HG03196 (cell line): ENCODE measurements at regions not wholly inside any gene's neighbourhood (a gene's known extent, or its start where the extent isn't known, plus 50 kb on each side); places are given as distances from the start of the nearest gene placed in this dataset.

ENCODE experiments used
- ATAC-seq: cut with Tn5 transposase; IDR thresholded peaks from one replicate; pipeline ENCODE4 v1.9.1; 2021; ENCODE audit not compliant: unreplicated experiment

GRCh38 chr2:128755695-128756364 is 437.2 kb upstream of the HS6ST1 start:
- ATAC-seq, result no peak

DNA sequence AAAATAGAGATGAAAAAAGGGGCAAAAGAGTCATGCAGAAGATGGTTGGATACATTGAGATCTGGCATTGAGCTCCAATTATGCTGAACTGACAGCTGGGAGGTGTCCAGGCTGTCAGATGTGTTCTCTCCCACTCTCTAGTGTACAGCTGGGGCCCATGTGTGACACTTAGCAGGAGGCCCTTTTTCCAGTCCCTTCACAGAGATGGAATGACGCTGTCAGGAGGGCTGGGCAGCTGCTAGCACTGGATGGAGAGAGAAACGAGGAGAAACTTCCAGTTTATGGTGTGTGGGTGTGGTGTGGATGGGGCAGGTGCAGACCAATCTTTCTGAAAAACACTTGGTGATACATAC is 437.7 kb upstream of the HS6ST1 start:
- no peak for ATAC-seq

DNA sequence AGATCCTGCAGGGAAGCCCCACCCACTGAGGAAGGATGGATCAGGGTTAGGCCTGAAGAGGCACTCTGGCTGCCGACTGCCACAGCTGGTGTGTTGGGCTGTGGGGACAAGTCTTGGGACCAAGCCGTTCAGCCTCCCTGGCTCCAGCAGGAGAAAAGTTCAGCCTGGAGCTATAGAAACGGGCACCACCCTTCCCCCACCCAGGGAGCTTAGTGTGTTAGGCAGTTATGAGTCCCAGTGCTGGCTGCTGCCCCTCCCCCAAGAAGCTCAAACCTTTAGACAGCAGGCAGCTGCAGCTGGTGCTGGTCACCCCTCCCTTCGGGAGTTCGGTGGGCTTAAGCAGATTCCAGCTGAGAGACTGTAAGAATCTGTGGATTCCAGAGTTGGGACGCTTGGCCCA is 447.1 kb upstream of the HS6ST1 start:
- no peak for ATAC-seq

- ATAC-seq, result no peak
These were observed 449.4 kb upstream of the HS6ST1 start for GRCh38 chr2:128768041-128768440.

DNA sequence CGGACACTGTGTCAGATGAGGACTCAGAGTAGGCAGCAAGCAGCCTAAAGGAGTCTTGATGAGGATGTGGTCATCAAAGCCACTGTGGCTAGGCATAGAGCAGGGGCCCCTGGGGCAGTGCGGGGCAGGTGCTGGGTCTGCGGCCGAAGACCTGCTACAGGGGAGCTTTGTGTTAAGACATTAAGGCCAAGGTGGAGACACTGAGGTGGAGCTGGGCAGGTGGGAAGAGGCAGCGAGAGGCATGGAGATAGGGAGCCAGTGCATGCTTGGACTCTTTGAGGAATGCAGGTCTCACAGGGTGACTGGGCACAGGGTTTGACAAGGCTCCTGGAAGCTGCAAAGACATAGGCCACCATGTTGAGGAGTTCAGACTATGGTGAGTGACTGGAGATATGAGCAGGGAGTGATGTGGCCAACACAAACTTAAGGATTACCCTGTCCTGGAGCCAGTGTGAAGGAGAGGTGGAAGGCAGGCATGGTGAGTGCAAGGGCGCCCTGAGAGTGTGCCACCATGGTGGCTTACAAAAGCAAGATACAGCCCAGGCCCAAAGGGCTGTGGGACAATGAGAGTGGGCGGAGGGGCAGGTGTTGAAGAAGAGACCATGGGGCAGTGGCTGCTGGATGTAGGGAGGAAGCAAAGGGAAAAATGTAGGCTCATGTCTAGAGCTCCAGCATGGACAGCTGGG is 450.9 kb upstream of the HS6ST1 start:
- no peak for ATAC-seq

DNA sequence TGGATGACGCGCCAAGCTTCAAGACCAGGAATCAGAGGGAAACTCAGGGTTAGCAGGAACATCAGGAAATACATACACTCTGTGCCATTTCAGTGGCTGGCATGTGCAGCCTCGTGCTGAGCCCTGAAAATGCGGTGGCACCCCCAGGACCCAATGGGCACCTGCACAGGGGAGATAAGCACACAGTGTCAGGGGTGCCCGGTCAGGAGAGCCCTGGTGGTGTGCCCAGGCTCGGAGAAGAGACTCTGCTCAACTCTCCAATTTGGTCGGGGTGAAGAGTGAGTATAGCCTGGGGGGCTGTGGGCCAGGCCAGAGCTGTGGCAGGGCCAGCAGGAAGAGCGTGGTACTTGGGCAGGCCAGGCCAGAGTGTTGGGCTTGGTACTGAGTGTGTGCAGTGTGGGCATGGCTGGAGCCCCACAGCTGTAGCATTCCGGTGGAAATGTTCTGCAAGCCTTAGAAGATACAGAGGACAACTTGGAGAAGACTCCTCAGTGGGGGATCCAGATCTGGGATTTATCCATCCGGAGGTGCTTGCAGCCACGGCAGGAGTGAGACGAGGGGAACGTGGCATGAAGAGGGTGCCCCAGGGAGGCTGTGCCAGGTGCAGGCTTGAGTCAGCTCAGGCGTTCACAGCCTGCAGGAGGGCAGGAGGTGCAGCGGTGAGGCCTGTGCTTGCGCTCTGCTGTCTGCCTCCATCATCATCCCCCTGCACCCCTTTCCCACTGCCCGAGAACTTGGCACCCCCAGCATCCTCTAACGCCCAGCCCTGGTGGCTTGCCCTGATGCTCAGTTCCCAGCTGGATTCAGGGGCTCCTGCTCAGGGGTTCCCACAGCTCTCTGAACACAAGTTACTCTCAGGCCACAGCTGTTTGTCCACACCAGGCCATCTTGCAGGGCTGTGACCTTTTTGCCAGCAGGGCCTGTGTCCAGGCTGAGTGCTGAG is 451.7 kb upstream of the HS6ST1 start:
- no peak for ATAC-seq

DNA sequence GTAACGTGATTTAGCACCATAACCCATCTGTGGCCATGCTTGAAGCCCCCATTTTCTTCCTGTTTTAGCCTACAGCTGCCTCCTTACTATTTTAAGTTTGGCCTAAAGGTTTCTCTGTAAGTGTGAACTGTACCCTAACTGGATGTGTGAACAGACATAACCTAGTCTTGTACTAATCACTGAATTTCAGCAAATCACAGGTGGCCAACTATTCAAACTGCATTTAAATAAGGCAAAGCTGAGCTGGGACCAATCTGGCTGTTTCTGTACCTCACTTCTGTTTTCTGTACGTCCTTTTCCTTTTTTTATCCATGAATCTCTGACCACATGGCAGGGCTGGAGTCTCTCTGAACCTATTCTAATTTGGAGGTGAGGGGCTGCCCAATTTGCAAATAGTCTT is 452.7 kb upstream of the HS6ST1 start:
- no peak for ATAC-seq

DNA sequence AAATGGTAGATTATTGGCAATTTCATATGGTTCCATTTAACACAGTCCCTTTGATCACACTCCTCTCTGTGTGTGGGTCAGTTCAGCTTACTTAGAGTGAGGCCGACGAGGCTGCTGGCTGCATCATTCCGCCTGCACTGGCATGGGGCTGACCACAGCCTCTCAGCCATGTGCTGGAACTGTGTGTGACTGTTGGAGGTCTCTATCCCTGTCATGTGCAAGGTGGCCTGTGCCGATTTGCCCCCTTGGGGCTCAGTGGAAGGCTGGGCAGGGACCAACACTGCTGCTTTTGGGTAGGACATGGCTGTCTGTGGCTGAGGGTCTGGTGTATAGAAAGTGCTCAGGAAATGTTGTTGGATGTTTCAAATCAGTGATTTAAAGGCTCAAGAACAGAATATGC is 454.0 kb upstream of the HS6ST1 start:
- ATAC-seq, result no peak

DNA sequence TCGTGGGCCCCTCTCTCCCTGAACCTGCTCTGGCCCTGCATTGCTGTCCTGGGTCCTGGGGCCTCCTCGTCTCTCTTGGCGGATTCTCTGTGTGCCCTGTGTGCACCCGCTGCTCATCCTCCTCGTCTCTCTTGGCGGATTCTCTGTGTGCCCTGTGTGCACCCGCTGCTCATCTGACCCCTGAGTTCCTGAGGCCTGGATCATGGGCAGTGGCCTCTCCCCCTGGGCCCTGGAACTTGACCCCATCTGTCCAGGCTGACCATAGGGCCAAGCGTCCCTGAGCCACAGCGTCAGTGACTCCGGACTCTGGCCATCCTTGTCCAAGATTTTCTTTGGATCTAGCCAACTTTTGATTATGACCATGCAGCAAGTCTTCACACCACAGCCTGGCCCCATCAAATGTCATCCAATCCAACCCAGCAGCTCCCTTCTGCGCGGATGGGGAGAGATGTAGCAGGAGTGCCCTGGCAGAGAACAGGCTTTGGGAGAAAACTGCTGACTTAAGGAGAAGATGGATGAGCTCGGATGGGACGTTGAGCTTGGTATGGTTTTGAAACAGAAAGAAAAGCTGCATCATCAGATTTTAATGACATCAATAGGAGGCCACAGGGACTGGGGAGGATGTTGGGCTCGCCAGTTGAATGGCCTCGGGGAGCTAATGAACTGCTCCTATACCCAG is 455.1 kb upstream of the HS6ST1 start:
- no peak for ATAC-seq

DNA sequence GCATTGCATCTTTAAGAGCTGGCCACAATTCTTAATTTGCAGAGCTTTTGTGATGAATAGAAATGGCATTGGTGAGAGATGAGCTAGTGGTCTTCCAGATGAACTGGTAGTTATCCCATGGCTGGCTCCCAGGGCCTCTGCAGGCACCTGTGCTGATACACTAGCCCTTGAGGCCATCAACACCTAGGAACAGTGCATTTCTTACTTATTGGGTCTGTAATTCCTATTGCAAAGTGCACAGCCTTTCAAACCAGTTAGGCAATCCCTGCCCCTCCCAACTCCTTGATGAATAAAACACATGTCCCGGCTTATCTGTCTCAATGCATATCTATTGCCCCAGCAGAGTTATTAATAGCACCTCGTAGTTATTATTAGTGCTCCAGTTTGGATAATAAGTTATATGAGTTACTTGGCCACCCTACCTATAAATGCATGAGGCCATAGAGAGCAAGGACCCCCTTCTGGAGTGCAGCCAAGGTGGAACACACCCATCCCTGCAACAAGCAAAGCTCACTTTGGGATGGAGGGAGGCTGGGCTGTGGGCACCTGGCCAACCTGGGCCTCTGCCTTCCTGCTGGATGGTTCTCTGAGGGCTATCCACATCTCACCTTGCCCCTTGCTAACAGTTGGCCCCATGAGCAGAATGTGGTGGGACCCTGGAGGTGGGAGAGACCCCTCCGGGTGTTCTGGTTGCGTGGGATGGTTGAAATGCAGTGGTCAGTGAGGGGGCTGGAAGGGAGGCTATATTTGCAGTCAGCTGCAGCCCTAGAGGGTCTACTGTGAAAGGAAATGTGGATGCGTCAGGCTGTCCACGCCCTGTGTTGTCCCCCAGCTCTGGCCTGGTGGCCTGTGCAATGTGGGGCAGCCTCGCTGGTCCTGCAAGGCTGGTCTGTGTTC is 455.9 kb upstream of the HS6ST1 start:
- ATAC-seq, result no peak

DNA sequence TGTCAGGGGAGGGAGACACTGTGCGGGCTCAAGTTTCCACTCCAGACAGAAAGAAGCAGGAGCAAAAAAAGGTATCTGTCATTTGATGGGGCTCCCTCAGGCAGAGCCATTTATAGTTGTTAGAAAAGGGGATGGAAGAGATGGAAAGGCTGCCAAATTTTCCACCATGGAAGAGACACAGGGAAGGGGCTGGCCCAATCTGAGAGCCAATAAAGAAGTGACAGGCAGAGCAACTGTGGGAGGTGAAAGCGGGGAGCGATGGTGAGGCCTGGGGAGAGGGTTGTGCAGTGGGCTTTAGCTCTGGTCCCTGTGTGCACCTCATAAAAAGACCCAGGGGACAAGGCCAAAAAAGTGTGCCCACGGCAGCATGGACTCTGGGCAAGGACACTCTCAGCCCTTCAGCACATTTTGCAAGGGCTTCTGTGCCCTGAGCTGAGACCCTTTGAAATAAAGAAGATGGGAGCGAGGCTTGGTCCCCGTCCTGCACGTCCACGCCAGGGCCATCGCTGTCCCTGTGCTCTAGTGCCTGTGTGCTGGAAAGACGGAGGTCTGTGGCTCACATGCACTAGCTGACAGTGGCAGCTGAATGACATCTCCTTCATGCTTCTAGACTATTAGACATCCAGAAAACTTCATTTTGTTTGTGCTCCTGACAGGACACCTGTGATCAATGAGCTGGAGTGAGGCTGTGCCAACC is 456.7 kb upstream of the HS6ST1 start:
- no peak for ATAC-seq

DNA sequence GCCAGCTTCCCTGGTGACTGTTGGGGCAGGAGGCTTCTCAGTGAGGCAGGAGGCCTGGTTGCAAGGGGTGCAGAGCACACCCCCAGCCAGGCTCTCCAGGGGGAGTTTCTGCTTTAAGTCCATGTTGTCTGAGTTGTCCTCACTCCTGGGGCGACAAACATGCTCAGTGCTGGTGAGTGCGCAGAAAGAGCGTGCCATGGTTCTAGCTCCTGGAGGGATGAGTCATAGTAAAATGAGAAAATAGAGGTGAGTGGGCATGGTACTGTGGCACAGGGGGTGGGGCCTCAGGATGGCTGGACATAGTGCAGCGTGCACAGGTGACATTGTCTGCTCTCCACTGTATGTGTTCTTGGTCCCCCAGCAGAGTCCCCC is 457.2 kb upstream of the HS6ST1 start:
- no peak for ATAC-seq

- ATAC-seq, result no peak
These were observed 458.0 kb upstream of the HS6ST1 start for GRCh38 chr2:128776461-128777195.

- no peak for ATAC-seq
These were observed 458.7 kb upstream of the HS6ST1 start for GRCh38 chr2:128777196-128778035.

DNA sequence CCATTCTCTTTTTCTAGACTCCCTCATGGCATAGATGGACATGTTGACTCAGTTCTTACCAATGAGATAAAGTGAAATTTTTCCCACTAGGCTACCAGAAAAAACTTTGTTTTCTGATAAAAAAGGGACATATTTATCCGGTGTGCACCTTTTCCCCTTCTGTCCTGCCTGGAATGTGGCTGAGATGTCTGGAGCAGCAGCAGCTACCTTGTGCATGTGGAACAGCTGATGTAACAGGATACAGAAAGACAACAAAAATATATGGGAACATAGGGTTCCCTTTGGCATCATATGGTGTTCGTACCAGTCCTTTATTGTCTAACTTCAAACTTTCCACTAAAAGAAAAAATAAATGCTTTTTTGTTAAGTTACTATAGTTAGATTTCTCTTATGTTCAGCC is 460.2 kb upstream of the HS6ST1 start:
- ATAC-seq, result no peak

DNA sequence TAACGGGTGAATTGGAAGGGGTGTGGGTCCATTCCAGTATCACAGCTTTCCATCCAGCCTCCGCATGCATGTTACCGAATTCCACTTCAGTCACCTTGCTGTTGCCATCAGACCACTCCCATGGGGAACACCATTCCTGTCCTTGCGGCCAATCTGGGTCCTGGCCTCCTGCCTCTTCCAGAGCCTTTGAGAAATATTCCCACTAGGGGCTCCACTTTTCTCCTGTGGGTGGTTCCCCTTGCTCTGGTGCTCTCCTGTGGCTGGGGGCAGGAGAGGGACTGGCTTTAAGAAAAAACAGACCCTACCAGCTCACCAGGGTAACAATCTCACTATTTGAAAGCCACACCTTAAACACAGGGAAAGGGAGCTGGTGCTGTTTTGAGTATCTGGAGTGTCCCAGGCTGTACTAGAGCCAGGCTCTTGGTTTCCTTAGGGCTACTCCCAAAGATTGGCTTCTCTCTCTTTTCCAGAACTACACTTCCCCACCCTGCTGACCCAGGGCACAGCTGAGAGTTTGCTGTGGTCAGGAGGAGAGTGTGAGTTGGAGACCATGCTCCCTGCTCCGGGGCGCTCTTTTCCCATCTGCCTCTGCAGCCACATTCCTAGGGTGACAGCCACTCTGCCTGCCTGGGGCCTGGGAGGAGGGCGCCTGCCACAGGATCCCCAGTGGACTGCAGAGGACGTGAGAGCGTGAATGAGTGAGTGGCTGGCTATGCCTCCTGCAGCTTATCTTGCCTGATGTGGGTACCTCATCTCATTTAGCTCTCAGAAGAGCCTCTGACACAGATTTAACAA is 460.8 kb upstream of the HS6ST1 start:
- ATAC-seq, result no peak

DNA sequence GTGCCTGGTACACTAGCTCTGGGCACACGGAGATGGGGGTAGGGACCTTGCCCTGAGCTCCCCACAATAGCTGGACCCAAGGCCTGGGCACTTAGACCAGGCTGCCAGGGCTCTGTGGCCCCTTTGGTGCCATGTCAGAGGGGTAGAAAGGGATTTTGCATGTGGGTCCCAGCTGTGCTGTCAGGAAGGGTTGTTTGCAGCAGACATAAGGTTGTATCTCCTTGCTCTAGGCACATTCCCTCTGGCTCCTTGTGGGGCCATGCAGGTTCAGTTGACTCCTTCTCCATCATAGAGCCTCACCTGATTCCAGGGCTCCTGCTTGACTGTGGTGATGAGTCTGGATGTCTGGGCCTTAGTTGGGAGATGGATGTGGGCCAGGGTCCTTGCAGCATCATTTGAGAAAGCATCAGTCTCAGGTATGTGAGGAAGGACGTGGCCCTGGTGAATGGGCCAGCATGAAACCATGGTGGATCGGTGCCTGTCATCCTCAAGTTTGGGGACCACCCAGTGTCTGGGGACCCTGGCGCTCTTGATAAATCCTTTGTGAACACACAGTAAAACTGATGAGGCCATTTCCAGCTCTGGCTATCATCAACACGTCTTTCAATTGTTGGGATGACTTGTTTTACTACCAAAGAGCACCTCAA is 461.9 kb upstream of the HS6ST1 start:
- no peak for ATAC-seq
